ENCODE measurements at regions not wholly inside any gene's neighbourhood (a gene's known extent, or its start where the extent isn't known, plus 50 kb on each side); places are given as distances from the start of the nearest gene placed in this dataset.

GRCh38 chr21:19275065-19275464 lies 871.5 kb upstream of the TMPRSS15 start:
- no peaks in the 10 kb centered on the region for H3K9me3 ChIP-seq
- no peaks in the 10 kb centered on the region for H3K36me3 ChIP-seq
- no peak for TF ChIP-seq CTCF (IDR thresholded peaks at IDR 0.05)
- WGBS, 2 donors: 82 to 85% methylated on average over 2 of the region's 2 CpGs
- H3K4me3 ChIP-seq: no peak overlapping the region
- DNase-seq (no peak), ATAC-seq (no peak)
- H3K27me3 ChIP-seq: no peaks in the 10 kb centered on the region
- no peak overlapping the region for H3K27ac ChIP-seq
- intact Hi-C loops (cut with DNase I): no loop called here
- H3K4me1 ChIP-seq: no peaks in the 10 kb centered on the region

- Histone ChIP-seq H3K4me1 (no peaks in the 10 kb centered on the region), H3K36me3 (no peaks in the 10 kb centered on the region), H3K27ac (no peak overlapping the region), H3K4me3 (no peak overlapping the region), H3K27me3 (no peaks in the 10 kb centered on the region), H3K9me3 (no peaks in the 10 kb centered on the region)
- TF ChIP-seq CTCF (IDR thresholded peaks at IDR 0.05): no peak
- 54 to 68% methylated on average over 4 of the region's 4 CpGs for WGBS, 2 donors
- ATAC-seq (no peak), DNase-seq (no peak)
- intact Hi-C loops (cut with DNase I): no loop called here
Measured at GRCh38 chr21:19276665-19277064, 873.1 kb upstream of the TMPRSS15 start.

- WGBS, 2 donors: 76 to 80% methylated on average over 2 of the region's 2 CpGs
- DNase-seq (no peak), ATAC-seq (no peak)
- intact Hi-C loops (cut with DNase I): loop anchor here in 1 of 10 donors (10.0 kb wide), 1 partner anchor 58 kb away; no protein-coding TSS in a partner anchor
- TF ChIP-seq CTCF (IDR thresholded peaks at IDR 0.05): no peak
- Histone ChIP-seq H3K4me1 (no peaks in the 10 kb centered on the region), H3K4me3 (no peak overlapping the region), H3K27me3 (no peaks in the 10 kb centered on the region), H3K36me3 (no peaks in the 10 kb centered on the region), H3K9me3 (peaks cover 0 to 11% (median 0%) of the 10 kb centered on the region in 11 donors), H3K27ac (no peak overlapping the region)
Measured at GRCh38 chr21:19286876-19287275, 883.3 kb upstream of the TMPRSS15 start.

GRCh38 chr21:19290328-19290727 lies 886.7 kb upstream of the TMPRSS15 start:
- no peak overlapping the region for H3K27ac ChIP-seq
- no peaks in the 10 kb centered on the region for H3K36me3 ChIP-seq
- no peak overlapping the region for H3K4me3 ChIP-seq
- intact Hi-C loops (cut with DNase I): no loop called here
- no peak for TF ChIP-seq CTCF (IDR thresholded peaks at IDR 0.05)
- H3K27me3 ChIP-seq: no peaks in the 10 kb centered on the region
- ATAC-seq (no peak), DNase-seq (no peak)
- peaks cover 0 to 26% (median 0%) of the 10 kb centered on the region in 11 donors for H3K9me3 ChIP-seq
- no peaks in the 10 kb centered on the region for H3K4me1 ChIP-seq

GRCh38 chr21:19320291-19320690 lies 916.7 kb upstream of the TMPRSS15 start:
- Histone ChIP-seq H3K9me3 (peaks cover 0 to 13% (median 0%) of the 10 kb centered on the region in 11 donors), H3K27me3 (no peaks in the 10 kb centered on the region), H3K4me3 (no peak overlapping the region), H3K27ac (no peak overlapping the region), H3K36me3 (no peaks in the 10 kb centered on the region), H3K4me1 (no peaks in the 10 kb centered on the region)
- WGBS, 2 donors: 87 to 95% methylated on average over 1 of the region's 1 CpG
- DNase-seq (no peak), ATAC-seq (no peak)
- intact Hi-C loops (cut with DNase I): no loop called here
- no peak for TF ChIP-seq CTCF (IDR thresholded peaks at IDR 0.05)
